Ovary (tissue), 7 donors: ENCODE measurements at regions not wholly inside any gene's neighbourhood (a gene's known extent, or its start where the extent isn't known, plus 50 kb on each side); places are given as distances from the start of the nearest gene placed in this dataset.

Experiments used
- DNase-seq, 5 donors: peaks; one replicate each; pipeline ENCODE4 v3.0.0-alpha.2; 2019 to 2020
- H3K27ac ChIP-seq, 2 donors: fragments of 200-600 bp; one replicate each; pipeline versions ENCODE4 v1.5.1 to v1.8.0; 2019 to 2022
- H3K27me3 ChIP-seq: fragments of 200-600 bp; one replicate; pipeline ENCODE4 v1.8.0; 2022
- H3K36me3 ChIP-seq: fragments of 200-600 bp; sonication (generic); one replicate; pipeline ENCODE4 v1.5.1; 2019
- H3K4me1 ChIP-seq: one replicate; pipeline ENCODE4 v1.8.1; 2013; ENCODE audit warnings: mild to moderate bottlenecking, moderate library complexity; ENCODE audit not compliant: insufficient read depth
- H3K4me3 ChIP-seq: fragments of 200-600 bp; sonication (generic); one replicate; pipeline ENCODE4 v1.5.1; 2017
- H3K9me3 ChIP-seq, 2 donors: fragments of 200-600 bp in 1 of 2; sonication (generic) in 1 of 2; one replicate each; pipeline versions ENCODE4 v1.5.1 to v1.8.1; 2013 to 2019; ENCODE audit warnings: mild to moderate bottlenecking in 1 of 2, moderate library complexity in 1 of 2
- EP300 ChIP-seq: sonication (generic); formaldehyde crosslinking; IDR thresholded peaks from one replicate; pipeline ENCODE4 v1.6.1; 2017; ENCODE audit warnings: antibody characterized with exemption
- POLR2A ChIP-seq: fragments of 450-650 bp; IDR thresholded peaks from one replicate; pipeline ENCODE4 v1.6.1; 2017; ENCODE audit warnings: antibody characterized with exemption, mild to moderate bottlenecking, moderate library complexity
- WGBS, 3 donors: extraction: QIAGEN DNeasy Blood & Tissue Kit in 1 of 3; methylation state at CpG; one replicate each; pipeline versions ENCODE4 v1.1.5 to v1.1.7; 2013 to 2017; 5-methylcytosine and 5-hydroxymethylcytosine counted together
- intact Hi-C, 4 donors: fragments of 100-400 bp; cut with DNase I; formaldehyde crosslinking; loops; one replicate each; pipeline versions ENCODE4 v1.11.0 to v1.15.1; 2022 to 2023
- TF ChIP-seq, protein P1 (sequence below), 3 donors: fragments of 450-650 bp in 2 of 3; fragments of 200-600 bp in 1 of 3; IDR thresholded peaks; one replicate each; pipeline versions ENCODE4 v1.5.1 to v1.8.0; 2016 to 2022; ENCODE audit warnings: antibody characterized with exemption in 3 of 3, mild to moderate bottlenecking in 1 of 3
- donor health status: DM: no; HTN: no; CAD: no; lungs with moderate emphysema.
- donor health status: DM: no; HTN: no; CAD: no.
- donor health status: Bipolar disorder and iron deficiency.
- donor health status: DM: no; HTN: no; CAD: no.
- donor health status: DM: yes; HTN: yes; CAD: no.

- H3K4me3 ChIP-seq = no peak overlapping the region
- no peaks in the 10 kb centered on the region for H3K4me1 ChIP-seq
- H3K27me3 ChIP-seq = no peaks in the 10 kb centered on the region
- 88 to 92% (median 90%) methylated on average over 8 of the region's 8 CpGs for WGBS, 3 donors
- H3K36me3 ChIP-seq = no peaks in the 10 kb centered on the region
- no peak for DNase-seq
- H3K9me3 ChIP-seq = no peaks in the 10 kb centered on the region
- intact Hi-C loops = loop anchor here in 1 of 4 donors (5.0 kb wide), 1 partner anchor 380 kb away; no protein-coding TSS in a partner anchor
- no peak overlapping the region for H3K27ac ChIP-seq
- TF ChIP-seq POLR2A (no peak), EP300 (no peak)
- TF ChIP-seq, protein P1, sequence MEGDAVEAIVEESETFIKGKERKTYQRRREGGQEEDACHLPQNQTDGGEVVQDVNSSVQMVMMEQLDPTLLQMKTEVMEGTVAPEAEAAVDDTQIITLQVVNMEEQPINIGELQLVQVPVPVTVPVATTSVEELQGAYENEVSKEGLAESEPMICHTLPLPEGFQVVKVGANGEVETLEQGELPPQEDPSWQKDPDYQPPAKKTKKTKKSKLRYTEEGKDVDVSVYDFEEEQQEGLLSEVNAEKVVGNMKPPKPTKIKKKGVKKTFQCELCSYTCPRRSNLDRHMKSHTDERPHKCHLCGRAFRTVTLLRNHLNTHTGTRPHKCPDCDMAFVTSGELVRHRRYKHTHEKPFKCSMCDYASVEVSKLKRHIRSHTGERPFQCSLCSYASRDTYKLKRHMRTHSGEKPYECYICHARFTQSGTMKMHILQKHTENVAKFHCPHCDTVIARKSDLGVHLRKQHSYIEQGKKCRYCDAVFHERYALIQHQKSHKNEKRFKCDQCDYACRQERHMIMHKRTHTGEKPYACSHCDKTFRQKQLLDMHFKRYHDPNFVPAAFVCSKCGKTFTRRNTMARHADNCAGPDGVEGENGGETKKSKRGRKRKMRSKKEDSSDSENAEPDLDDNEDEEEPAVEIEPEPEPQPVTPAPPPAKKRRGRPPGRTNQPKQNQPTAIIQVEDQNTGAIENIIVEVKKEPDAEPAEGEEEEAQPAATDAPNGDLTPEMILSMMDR (IDR thresholded peaks at IDR 0.05) = no peak
Measured at GRCh38 chr6:159582736-159583135, 110.3 kb downstream of the SOD2 start.

DNA sequence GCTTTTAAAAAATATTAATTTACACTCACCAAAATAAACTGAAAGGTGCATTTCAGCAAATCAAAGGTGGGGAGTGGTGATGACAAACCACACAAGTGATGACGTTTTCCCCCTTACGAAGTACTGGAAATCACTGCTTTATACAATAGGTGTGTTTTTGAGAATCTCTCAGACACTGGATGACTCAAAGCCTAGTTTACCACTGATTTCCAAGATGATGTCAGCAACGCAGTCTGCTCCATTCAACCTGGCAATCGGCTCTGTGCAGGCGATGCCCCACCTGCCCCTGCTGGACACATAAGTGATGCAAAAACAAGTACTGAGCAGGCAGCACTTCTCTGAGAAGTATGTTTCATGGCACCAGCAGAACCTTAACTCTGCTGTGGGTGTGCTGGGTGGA lies 114.4 kb downstream of the SOD2 start:
- intact Hi-C loops = no loop called here
- Histone ChIP-seq H3K27ac (no peak overlapping the region), H3K4me3 (no peak overlapping the region), H3K9me3 (no peaks in the 10 kb centered on the region), H3K36me3 (no peaks in the 10 kb centered on the region), H3K27me3 (no peaks in the 10 kb centered on the region), H3K4me1 (no peaks in the 10 kb centered on the region)
- TF ChIP-seq EP300 (no peak), POLR2A (no peak)
- TF ChIP-seq, protein P1 (IDR thresholded peaks at IDR 0.05) = no peak
- DNase-seq = no peak
- 88 to 94% (median 89%) methylated on average over 5 of the region's 5 CpGs for WGBS, 3 donors

DNA sequence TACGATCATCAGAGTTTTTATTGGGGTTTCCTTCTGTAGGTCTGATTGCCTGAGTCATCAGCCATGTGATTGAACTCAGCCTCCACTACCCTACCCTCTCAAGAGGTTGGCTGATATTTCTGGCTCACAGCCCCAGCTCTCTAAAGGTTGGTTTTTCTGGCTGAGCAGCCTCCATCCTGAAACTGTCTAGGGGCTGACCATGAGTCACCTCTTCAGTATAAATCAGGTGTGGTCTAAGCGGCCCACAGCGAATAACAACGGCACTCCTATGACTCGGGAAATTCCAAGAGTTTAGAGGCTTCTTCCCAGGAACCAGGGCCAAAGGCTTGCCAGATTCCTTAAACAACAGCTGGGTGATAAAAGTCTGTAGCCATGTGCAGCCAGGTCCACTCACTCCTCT lies 115.5 kb downstream of the SOD2 start:
- no peaks in the 10 kb centered on the region for H3K27me3 ChIP-seq
- no peaks in the 10 kb centered on the region for H3K9me3 ChIP-seq
- DNase-seq = no peak
- no peaks in the 10 kb centered on the region for H3K36me3 ChIP-seq
- H3K27ac ChIP-seq = no peak overlapping the region
- WGBS, 3 donors = 58 to 67% (median 63%) methylated on average over 5 of the region's 5 CpGs
- TF ChIP-seq EP300 (no peak), POLR2A (no peak)
- TF ChIP-seq, protein P1 (IDR thresholded peaks at IDR 0.05) = no peak
- no peak overlapping the region for H3K4me3 ChIP-seq
- intact Hi-C loops = no loop called here
- H3K4me1 ChIP-seq = no peaks in the 10 kb centered on the region

DNA sequence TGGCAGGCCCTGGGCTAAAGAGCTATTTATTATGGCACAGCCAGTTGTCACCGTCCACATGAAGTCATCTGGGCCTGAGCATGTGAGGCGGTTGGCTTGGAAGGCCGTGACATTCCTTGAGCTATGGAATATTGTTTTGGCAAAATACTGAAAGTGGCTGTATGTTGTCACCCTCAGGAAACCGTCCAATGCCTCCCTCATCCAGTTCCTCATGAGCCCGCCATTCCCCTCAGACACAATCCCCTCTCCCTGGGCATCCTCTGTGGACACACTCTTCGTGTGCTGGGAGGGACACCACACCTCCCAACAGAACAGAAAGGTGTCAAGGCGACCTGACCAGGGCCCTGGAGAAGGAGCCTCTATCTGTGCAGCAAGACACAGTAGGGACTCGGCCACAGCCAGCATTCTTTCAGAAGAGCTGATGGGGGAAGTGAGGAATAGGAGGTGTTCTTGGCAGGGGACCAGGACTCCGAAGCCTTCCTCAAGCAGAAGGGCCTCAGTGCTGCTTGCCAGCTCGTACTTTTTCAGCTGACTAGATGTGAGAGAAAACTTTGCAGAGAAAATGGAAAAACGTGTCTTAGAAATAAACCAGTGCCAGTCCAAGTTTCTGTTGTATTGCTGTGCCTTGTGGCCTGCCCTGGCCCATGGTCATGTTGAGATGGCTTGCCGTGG lies 120.5 kb downstream of the SOD2 start:
- H3K4me1 ChIP-seq = no peaks in the 10 kb centered on the region
- TF ChIP-seq POLR2A = no peak
- 64 to 80% (median 66%) methylated on average over 12 of the region's 12 CpGs for WGBS, 3 donors
- intact Hi-C loops = no loop called here
- H3K27ac ChIP-seq = no peak overlapping the region
- no peaks in the 10 kb centered on the region for H3K36me3 ChIP-seq
- H3K4me3 ChIP-seq = no peak overlapping the region
- DNase-seq = no peak
- no peaks in the 10 kb centered on the region for H3K9me3 ChIP-seq
- H3K27me3 ChIP-seq = no peaks in the 10 kb centered on the region

- 46 to 47% (median 46%) methylated on average over 7 of the region's 7 CpGs for WGBS, 3 donors
- H3K27me3 ChIP-seq = no peaks in the 10 kb centered on the region
- intact Hi-C loops = no loop called here
Measured at GRCh38 chr6:159565181-159565710, 127.8 kb downstream of the SOD2 start.

More at GRCh38 chr6:159565181-159565710, 127.8 kb downstream of the SOD2 start:
- Histone ChIP-seq H3K27ac (no peak overlapping the region), H3K4me3 (no peak overlapping the region), H3K4me1 (no peaks in the 10 kb centered on the region), H3K9me3 (no peaks in the 10 kb centered on the region), H3K36me3 (no peaks in the 10 kb centered on the region)
- DNase-seq = no peak
- TF ChIP-seq POLR2A (no peak), EP300 (no peak)
- TF ChIP-seq, protein P1 (IDR thresholded peaks at IDR 0.05) = no peak
